Adrenal gland (tissue), 5 donors: ENCODE measurements at regions not wholly inside any gene's neighbourhood (a gene's known extent, or its start where the extent isn't known, plus 50 kb on each side); places are given as distances from the start of the nearest gene placed in this dataset.

ENCODE experiments used
- CTCF ChIP-seq, 6 experiments: fragments of 450-650 bp in 4 of 6; fragments of 200-600 bp in 2 of 6; sonication (generic) in 1 of 6; IDR thresholded peaks; 1 replicate in 5 of 6; 2 replicates in 1 of 6; pipeline versions ENCODE4 v1.5.1 to v1.8.0; 2016 to 2021; ENCODE audit warnings: antibody characterized with exemption in 6 of 6, mild to moderate bottlenecking in 2 of 6, moderate library complexity in 1 of 6
- POLR2A ChIP-seq, 2 donors: fragments of 450-650 bp; IDR thresholded peaks; one replicate each; pipeline ENCODE4 v1.6.1; 2017; ENCODE audit warnings: antibody characterized with exemption in 2 of 2, mild to moderate bottlenecking in 2 of 2, moderate library complexity in 1 of 2
- donor health status: DM: no; HTN: no; CAD: no.

- TF ChIP-seq POLR2A (IDR thresholded peaks at IDR 0.05) (no peak), CTCF (IDR thresholded peaks at IDR 0.05) (no peak)
Observed at GRCh38 chr9:18371141-18371540, 102.8 kb upstream of the ADAMTSL1 start.
